HCT116 (cell line): ENCODE measurements at regions not wholly inside any gene's neighbourhood (a gene's known extent, or its start where the extent isn't known, plus 50 kb on each side); places are given as distances from the start of the nearest gene placed in this dataset.

Source experiments
- CBX3 ChIP-seq: IDR thresholded peaks from 2 replicates; pipeline ENCODE4 v1.6.1; 2012; ENCODE audit warnings: low read depth
- CEBPB ChIP-seq: IDR thresholded peaks from 2 replicates; pipeline ENCODE4 v1.6.1; 2012; ENCODE audit warnings: low read depth
- EZH2phosphoT487 ChIP-seq: fragments of 200-600 bp; IDR thresholded peaks from 2 replicates; pipeline ENCODE4 v1.6.1; 2018; ENCODE audit warnings: antibody characterized with exemption, borderline replicate concordance
- FOSL1 ChIP-seq: IDR thresholded peaks from 2 replicates; pipeline ENCODE4 v1.6.1; 2012; ENCODE audit warnings: low read depth
- POLR2A ChIP-seq: IDR thresholded peaks from 2 replicates; pipeline ENCODE4 v1.7.0; 2011; ENCODE audit warnings: borderline replicate concordance; ENCODE audit not compliant: insufficient read depth, insufficient read length; ENCODE audit errors: extremely low read depth
- TCF7L2 ChIP-seq: IDR thresholded peaks from 2 replicates; pipeline ENCODE4 v1.7.0; 2011; ENCODE audit warnings: borderline replicate concordance, inconsistent platforms; ENCODE audit not compliant: insufficient read depth, insufficient read length; ENCODE audit errors: extremely low read depth
- ZNF274 ChIP-seq: fragments of 200-500 bp; sonication (Bioruptor generic); IDR thresholded peaks from 2 replicates; pipeline ENCODE4 v1.6.1; 2014; ENCODE audit warnings: mild to moderate bottlenecking, low read depth, low read length, inconsistent platforms
- TF ChIP-seq, protein P1 (sequence below): IDR thresholded peaks from 2 replicates; pipeline ENCODE4 v1.6.1; 2012; ENCODE audit warnings: low read depth
- TF ChIP-seq, protein P2 (sequence below), 3 experiments: fragments of 200-600 bp in 1 of 3; sonication (generic) in 1 of 3; IDR thresholded peaks in 2 of 3; conservative IDR thresholded peaks in 1 of 3; 2 replicates each; pipeline ENCODE4 v1.5.1; 2012 to 2017; ENCODE audit warnings: low read depth in 2 of 3, low read length in 2 of 3, antibody characterized with exemption in 1 of 3, borderline replicate concordance in 1 of 3, control low read depth in 1 of 3, mild to moderate bottlenecking in 1 of 3, mixed read lengths in 1 of 3, mixed run types in 1 of 3, moderate library complexity in 1 of 3; ENCODE audit not compliant: insufficient read depth in 1 of 3

DNA sequence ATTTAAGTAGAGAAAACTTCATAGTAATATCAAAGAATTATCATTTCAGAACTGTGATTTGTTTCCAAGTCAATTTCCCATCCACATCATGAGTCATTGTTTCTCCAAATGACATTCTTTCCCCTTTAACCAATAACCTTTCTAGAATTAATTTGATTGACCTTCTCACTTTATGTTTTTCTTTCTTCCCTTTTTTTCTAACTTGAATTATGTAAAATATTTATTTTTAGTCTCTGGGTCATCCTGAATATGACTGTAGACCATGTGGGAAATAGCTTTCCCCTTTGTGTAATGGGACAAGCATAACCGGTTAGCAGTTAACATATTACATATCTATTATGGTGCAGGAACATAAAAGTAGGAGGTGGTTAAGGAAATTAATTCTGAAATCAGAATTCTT, 291.1 kb downstream of the GJA1 start:
- TF ChIP-seq POLR2A (no peak), EZH2phosphoT487 (no peak), TCF7L2 (no peak), CBX3 (no peak), FOSL1 (no peak), ZNF274 (no peak), CEBPB (no peak)
- TF ChIP-seq, protein P1, sequence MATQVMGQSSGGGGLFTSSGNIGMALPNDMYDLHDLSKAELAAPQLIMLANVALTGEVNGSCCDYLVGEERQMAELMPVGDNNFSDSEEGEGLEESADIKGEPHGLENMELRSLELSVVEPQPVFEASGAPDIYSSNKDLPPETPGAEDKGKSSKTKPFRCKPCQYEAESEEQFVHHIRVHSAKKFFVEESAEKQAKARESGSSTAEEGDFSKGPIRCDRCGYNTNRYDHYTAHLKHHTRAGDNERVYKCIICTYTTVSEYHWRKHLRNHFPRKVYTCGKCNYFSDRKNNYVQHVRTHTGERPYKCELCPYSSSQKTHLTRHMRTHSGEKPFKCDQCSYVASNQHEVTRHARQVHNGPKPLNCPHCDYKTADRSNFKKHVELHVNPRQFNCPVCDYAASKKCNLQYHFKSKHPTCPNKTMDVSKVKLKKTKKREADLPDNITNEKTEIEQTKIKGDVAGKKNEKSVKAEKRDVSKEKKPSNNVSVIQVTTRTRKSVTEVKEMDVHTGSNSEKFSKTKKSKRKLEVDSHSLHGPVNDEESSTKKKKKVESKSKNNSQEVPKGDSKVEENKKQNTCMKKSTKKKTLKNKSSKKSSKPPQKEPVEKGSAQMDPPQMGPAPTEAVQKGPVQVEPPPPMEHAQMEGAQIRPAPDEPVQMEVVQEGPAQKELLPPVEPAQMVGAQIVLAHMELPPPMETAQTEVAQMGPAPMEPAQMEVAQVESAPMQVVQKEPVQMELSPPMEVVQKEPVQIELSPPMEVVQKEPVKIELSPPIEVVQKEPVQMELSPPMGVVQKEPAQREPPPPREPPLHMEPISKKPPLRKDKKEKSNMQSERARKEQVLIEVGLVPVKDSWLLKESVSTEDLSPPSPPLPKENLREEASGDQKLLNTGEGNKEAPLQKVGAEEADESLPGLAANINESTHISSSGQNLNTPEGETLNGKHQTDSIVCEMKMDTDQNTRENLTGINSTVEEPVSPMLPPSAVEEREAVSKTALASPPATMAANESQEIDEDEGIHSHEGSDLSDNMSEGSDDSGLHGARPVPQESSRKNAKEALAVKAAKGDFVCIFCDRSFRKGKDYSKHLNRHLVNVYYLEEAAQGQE, result no peak
- TF ChIP-seq, protein P2, sequence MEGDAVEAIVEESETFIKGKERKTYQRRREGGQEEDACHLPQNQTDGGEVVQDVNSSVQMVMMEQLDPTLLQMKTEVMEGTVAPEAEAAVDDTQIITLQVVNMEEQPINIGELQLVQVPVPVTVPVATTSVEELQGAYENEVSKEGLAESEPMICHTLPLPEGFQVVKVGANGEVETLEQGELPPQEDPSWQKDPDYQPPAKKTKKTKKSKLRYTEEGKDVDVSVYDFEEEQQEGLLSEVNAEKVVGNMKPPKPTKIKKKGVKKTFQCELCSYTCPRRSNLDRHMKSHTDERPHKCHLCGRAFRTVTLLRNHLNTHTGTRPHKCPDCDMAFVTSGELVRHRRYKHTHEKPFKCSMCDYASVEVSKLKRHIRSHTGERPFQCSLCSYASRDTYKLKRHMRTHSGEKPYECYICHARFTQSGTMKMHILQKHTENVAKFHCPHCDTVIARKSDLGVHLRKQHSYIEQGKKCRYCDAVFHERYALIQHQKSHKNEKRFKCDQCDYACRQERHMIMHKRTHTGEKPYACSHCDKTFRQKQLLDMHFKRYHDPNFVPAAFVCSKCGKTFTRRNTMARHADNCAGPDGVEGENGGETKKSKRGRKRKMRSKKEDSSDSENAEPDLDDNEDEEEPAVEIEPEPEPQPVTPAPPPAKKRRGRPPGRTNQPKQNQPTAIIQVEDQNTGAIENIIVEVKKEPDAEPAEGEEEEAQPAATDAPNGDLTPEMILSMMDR (IDR thresholded peaks at IDR 0.05 in 2 of 3, conservative IDR thresholded peaks at IDR 0.05 in 1 of 3; ENCODE audit: borderline replicate concordance in 1 of 3, insufficient read depth in 1 of 3, low read depth in 2 of 3, low read length in 2 of 3), result no peak
